Fibroblast of lung (primary cell): ENCODE measurements at regions not wholly inside any gene's neighbourhood (a gene's known extent, or its start where the extent isn't known, plus 50 kb on each side); places are given as distances from the start of the nearest gene placed in this dataset.

Experiments used
- CTCF ChIP-seq, 2 donors: IDR thresholded peaks in 1 of 2; conservative IDR thresholded peaks in 1 of 2; 1 replicate in 1 of 2; 2 replicates in 1 of 2; pipeline ENCODE4 v1.5.1; 2011 to 2012; ENCODE audit warnings: low read length in 2 of 2, control low read depth in 1 of 2, inconsistent platforms in 1 of 2, low read depth in 1 of 2, mild to moderate bottlenecking in 1 of 2
- EZH2 ChIP-seq: IDR thresholded peaks from 2 replicates; pipeline ENCODE4 v1.5.1; 2012; ENCODE audit warnings: low read length, control low read depth, mild to moderate bottlenecking; ENCODE audit errors: missing control alignments

DNA sequence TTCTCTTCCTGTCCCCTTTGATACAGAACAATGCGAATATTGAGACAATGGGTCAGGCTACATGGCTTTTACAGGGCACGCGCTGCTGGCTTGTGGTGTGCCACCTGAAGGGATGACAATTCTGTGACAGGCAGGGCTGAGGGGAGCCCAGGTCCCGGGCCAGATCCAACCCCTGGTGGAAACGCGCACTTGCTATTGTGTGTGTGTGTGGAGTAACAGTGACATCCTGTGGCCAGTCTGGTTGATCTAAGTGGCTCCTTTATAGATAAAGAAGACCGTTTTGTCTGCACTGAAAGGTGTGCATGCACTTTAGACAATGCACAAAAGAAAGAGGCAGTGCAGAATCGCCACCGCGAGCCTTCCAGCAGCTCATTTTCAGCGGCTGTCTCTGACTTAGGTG is 273.6 kb downstream of the HRH4 start:
- TF ChIP-seq CTCF (conservative IDR thresholded peaks at IDR 0.05 in 1 of 2, IDR thresholded peaks at IDR 0.05 in 1 of 2; ENCODE audit: low read depth in 1 of 2, low read length in 2 of 2), result peak in 1 of 2 donors; percentile 14
- TF ChIP-seq EZH2, result no peak
